Sigmoid colon (tissue), 4 donors: ENCODE measurements at regions not wholly inside any gene's neighbourhood (a gene's known extent, or its start where the extent isn't known, plus 50 kb on each side); places are given as distances from the start of the nearest gene placed in this dataset.

Source experiments
- CTCF ChIP-seq, 4 experiments: fragments of 450-650 bp in 3 of 4; fragments of 200-600 bp in 1 of 4; IDR thresholded peaks; one replicate each; pipeline ENCODE4 v1.5.1; 2016 to 2019; ENCODE audit warnings: antibody characterized with exemption in 4 of 4, mild to moderate bottlenecking in 3 of 4, moderate library complexity in 2 of 4
- EP300 ChIP-seq, 4 donors: sonication (generic); formaldehyde crosslinking; IDR thresholded peaks; one replicate each; pipeline ENCODE4 v1.6.1; 2017; ENCODE audit warnings: antibody characterized with exemption in 4 of 4

GRCh38 chrX:126994032-126994600, 174.6 kb downstream of the PRR32 start:
- no peak for TF ChIP-seq CTCF (IDR thresholded peaks at IDR 0.05)
- no peak for TF ChIP-seq EP300 (IDR thresholded peaks at IDR 0.05)
